MCF 10A (cell line): ENCODE measurements at regions not wholly inside any gene's neighbourhood (a gene's known extent, or its start where the extent isn't known, plus 50 kb on each side); places are given as distances from the start of the nearest gene placed in this dataset.

Experiments used
- BruUV-seq: library from RNA; stranded (reverse); fragments of 400-500 nt; replicated peaks from 2 replicates; lab custom pipeline; 2021; lab: Mats Ljungman, UMichigan
- CTCF ChIA-PET: fragments of 300-600 bp; sonication (Branson Sonifier 250); formaldehyde crosslinking; extraction: SDS; loops from one replicate; lab custom pipeline; 2021; ENCODE audit warnings: antibody characterized with exemption, inconsistent platforms; lab: Yijun Ruan, JAX
- POLR2A ChIA-PET: fragments of 300-600, 350-650 bp; sonication (Branson Sonifier 250); formaldehyde crosslinking; extraction: SDS; loops from one replicate; lab custom pipeline; 2020; ENCODE audit warnings: antibody characterized with exemption, inconsistent platforms; lab: Yijun Ruan, JAX
- DNase-seq: peaks from one replicate; pipeline ENCODE4 v3.0.0-alpha.2; 2018; ENCODE audit not compliant: unreplicated experiment
- H3K27ac Mint-ChIP-seq: one replicate; pipeline ENCODE4 v1.8.0; 2022; ENCODE audit warnings: mild to moderate bottlenecking, low read depth, mixed read lengths; ENCODE audit not compliant: unreplicated experiment
- H3K27me3 Mint-ChIP-seq: one replicate; pipeline ENCODE4 v1.8.0; 2022; ENCODE audit warnings: mixed read lengths; ENCODE audit not compliant: insufficient read depth, unreplicated experiment
- H3K36me3 Mint-ChIP-seq: one replicate; pipeline ENCODE4 v1.8.0; 2022; ENCODE audit warnings: mild to moderate bottlenecking, moderate library complexity, mixed read lengths; ENCODE audit not compliant: insufficient read depth, unreplicated experiment
- H3K4me1 Mint-ChIP-seq: one replicate; pipeline ENCODE4 v1.8.0; 2022; ENCODE audit warnings: mixed read lengths; ENCODE audit not compliant: insufficient read depth, unreplicated experiment
- H3K4me3 Mint-ChIP-seq: one replicate; pipeline ENCODE4 v1.8.0; 2022; ENCODE audit warnings: mild to moderate bottlenecking, moderate library complexity, mixed read lengths; ENCODE audit not compliant: unreplicated experiment
- H3K9me3 Mint-ChIP-seq: one replicate; pipeline ENCODE4 v1.8.0; 2022; ENCODE audit warnings: mixed read lengths; ENCODE audit not compliant: unreplicated experiment
- intact Hi-C: fragments of 100-400 bp; cut with micrococcal nuclease; formaldehyde crosslinking; loops from 2 replicates; pipeline ENCODE4 v1.14.1; 2022
- TF ChIP-seq, protein P1 (sequence below): fragments of 200-600 bp; IDR thresholded peaks from one replicate; pipeline ENCODE4 v1.8.0; 2022; ENCODE audit warnings: antibody characterized with exemption, mild to moderate bottlenecking; ENCODE audit not compliant: unreplicated experiment

DNA sequence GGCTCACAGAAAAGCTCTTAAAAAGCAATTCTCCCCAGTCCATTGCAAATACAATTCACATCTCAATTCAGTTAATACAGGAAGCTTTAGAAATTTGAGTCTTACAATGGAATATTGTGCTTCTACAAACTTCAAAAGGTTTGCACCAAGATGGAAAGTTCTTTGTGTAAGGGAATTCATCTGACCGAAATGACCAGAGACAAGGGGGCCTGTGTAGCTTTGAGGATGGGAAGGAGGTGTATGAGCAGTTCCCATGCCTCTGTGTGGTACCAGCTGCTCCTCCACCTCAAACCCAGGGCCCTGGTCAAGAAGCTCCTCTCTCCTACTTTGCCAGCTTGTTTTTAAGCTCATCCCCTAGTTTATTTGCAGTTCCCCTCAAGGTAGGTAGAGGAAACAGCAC, 312.8 kb upstream of the PKDCC start:
- ChIA-PET POLR2A (interaction anchor here (0.8 to 1.1 kb wide), 4 partner anchors 13 to 37 kb away, joined by 3 to 5 read pairs (median 4); no protein-coding TSS in a partner anchor), CTCF (interaction anchor here (0.8 kb wide), 1 partner anchor 30 kb away, joined by 3 read pairs; no protein-coding TSS in a partner anchor)
- no peaks in the 10 kb centered on the region for H3K36me3 Mint-ChIP-seq
- H3K27me3 Mint-ChIP-seq: no peaks in the 10 kb centered on the region
- TF ChIP-seq, protein P1, sequence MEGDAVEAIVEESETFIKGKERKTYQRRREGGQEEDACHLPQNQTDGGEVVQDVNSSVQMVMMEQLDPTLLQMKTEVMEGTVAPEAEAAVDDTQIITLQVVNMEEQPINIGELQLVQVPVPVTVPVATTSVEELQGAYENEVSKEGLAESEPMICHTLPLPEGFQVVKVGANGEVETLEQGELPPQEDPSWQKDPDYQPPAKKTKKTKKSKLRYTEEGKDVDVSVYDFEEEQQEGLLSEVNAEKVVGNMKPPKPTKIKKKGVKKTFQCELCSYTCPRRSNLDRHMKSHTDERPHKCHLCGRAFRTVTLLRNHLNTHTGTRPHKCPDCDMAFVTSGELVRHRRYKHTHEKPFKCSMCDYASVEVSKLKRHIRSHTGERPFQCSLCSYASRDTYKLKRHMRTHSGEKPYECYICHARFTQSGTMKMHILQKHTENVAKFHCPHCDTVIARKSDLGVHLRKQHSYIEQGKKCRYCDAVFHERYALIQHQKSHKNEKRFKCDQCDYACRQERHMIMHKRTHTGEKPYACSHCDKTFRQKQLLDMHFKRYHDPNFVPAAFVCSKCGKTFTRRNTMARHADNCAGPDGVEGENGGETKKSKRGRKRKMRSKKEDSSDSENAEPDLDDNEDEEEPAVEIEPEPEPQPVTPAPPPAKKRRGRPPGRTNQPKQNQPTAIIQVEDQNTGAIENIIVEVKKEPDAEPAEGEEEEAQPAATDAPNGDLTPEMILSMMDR: no peak
- H3K4me1 Mint-ChIP-seq: peaks cover 12% of the 10 kb centered on the region
- no TSS peak for BruUV-seq
- no peak overlapping the region for H3K27ac Mint-ChIP-seq
- DNase-seq: no peak
- H3K9me3 Mint-ChIP-seq: no peaks in the 10 kb centered on the region
- H3K4me3 Mint-ChIP-seq: no peak overlapping the region
- intact Hi-C loops: no loop called here

DNA sequence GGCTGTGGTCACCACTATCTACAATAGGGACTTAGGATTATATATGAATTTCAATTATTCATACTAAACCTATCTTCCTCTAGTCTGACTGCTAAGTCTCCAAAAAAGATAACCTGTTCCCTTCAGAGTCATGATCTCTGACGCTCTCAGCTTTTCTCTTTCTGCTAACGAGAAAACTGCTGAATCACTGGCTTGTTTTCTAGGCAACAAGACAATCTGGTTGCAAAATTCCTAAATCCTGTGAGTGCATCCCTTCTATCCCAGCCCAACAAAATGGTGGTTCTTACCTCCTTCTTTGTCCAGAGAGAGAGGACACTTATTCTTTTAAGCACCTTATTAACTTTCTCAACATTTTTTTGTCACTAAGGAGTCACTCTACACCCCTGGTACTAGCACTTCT, 312.3 kb upstream of the PKDCC start:
- ChIA-PET CTCF (no interaction called here), POLR2A (interaction anchor here (0.8 to 1.1 kb wide), 4 partner anchors 13 to 37 kb away, joined by 3 to 5 read pairs (median 4); no protein-coding TSS in a partner anchor)
- TF ChIP-seq, protein P1: no peak
- Mint-ChIP-seq H3K36me3 (no peaks in the 10 kb centered on the region), H3K27ac (no peak overlapping the region), H3K4me3 (no peak overlapping the region), H3K27me3 (no peaks in the 10 kb centered on the region), H3K9me3 (no peaks in the 10 kb centered on the region), H3K4me1 (peaks cover 12% of the 10 kb centered on the region)
- DNase-seq: no peak
- BruUV-seq: no TSS peak
- intact Hi-C loops: no loop called here

DNA sequence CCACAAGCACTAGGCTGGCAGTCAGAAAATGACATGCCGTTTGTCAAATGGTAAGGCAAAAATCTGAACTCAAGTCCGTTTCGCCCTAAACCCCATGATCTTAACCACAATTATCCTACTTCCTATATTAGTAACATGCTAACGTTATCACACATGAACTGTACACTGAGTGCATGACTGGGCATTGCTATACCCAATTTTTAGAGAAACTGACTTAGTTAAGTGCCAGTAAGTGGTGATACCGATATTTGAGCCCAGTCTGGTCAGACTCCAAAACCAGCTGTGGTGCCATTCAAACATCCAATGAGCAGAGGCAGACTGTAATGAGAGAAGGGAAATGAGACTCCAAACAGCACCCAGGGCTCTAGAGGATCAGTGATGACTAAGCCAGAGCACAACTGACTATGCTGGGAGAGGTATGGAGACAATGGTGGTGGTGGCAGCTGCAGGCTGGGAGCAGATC, 311.7 kb upstream of the PKDCC start:
- H3K27ac Mint-ChIP-seq: no peak overlapping the region
- TF ChIP-seq, protein P1: no peak
- ChIA-PET POLR2A (no interaction called here), CTCF (interaction anchor here (0.6 to 1.8 kb wide), 2 partner anchors 38 to 299 kb away, joined by 3 to 7 read pairs; no protein-coding TSS in a partner anchor)
- H3K4me1 Mint-ChIP-seq: peaks cover 12% of the 10 kb centered on the region
- DNase-seq: no peak
- no peaks in the 10 kb centered on the region for H3K27me3 Mint-ChIP-seq
- H3K9me3 Mint-ChIP-seq: no peaks in the 10 kb centered on the region
- intact Hi-C loops: no loop called here
- no TSS peak for BruUV-seq
- H3K4me3 Mint-ChIP-seq: no peak overlapping the region
- H3K36me3 Mint-ChIP-seq: no peaks in the 10 kb centered on the region

DNA sequence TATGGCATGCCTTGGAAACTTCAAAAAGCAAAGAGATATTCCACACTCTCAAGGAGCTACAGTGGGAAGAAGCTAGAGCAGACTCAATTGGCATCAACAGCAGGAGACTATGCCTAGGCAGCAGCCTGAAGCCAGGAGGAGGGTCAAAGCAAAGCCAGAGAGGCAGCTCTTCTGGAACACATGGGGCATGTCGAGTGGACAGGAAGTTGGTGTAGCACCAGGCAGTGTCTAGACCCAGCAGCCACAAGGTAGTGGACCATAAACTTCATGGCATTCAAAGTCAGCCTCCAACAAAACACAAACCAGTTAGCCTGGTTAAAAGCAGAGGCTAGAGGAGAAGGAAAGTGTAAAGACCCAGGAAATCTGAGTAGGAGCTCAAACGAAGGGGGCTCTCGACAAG, 311.2 kb upstream of the PKDCC start:
- H3K27ac Mint-ChIP-seq: no peak overlapping the region

More for the DNA sequence above, 311.2 kb upstream of the PKDCC start:
- intact Hi-C loops: no loop called here
- TF ChIP-seq, protein P1: no peak
- DNase-seq: no peak
- Mint-ChIP-seq H3K27me3 (no peaks in the 10 kb centered on the region), H3K4me3 (no peak overlapping the region), H3K36me3 (no peaks in the 10 kb centered on the region), H3K4me1 (peaks cover 12% of the 10 kb centered on the region), H3K9me3 (no peaks in the 10 kb centered on the region)
- POLR2A ChIA-PET: no interaction called here
- no TSS peak for BruUV-seq
- CTCF ChIA-PET: interaction anchor here (0.6 to 1.8 kb wide), 2 partner anchors 38 to 300 kb away, joined by 3 to 7 read pairs; no protein-coding TSS in a partner anchor
